T-helper 22 cell (primary cell): ENCODE measurements at regions not wholly inside any gene's neighbourhood (a gene's known extent, or its start where the extent isn't known, plus 50 kb on each side); places are given as distances from the start of the nearest gene placed in this dataset.

Experiments used
- DNase-seq: peaks from one replicate; pipeline ENCODE4 v3.0.0-alpha.2; 2020; ENCODE audit warnings: low read depth

DNA sequence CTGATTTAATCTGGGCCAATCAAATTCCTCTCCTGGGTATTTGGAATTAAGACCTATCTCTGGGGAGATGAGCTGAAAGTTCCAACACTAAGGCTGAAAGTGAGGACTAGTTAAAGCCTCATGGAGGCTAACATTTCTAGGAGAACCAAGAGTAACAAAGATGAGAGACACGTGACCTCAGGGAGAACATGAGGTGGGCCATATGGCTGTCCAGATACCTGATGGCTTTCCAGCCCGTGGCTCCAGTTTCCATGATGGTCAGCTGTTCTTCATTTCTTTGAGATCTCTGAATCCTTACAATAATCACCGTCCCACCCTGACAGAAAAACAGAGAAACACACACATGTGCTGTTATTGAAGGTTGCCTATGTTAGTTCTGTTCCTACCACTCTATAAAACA is 66.1 kb downstream of the LEPR start:
- no peak for DNase-seq

DNA sequence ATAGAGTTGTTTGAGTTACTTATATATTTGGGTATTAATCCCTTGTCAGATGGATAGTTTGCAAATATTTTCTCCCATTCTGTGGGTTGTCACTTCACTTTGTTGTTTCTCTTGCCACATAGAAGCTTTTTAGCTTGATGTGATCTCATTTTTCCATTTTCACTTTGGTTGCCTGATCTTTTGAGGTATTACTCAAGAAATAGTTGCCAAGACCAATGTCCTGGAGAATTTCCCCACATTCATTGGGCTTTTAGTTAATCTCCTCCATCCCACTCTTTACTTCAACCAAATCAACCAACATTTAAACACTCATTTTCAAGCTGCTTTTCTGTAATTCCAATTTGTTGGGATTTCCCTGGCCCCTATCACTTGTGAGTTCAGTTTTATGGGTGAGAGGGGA is 69.0 kb downstream of the LEPR start:
- DNase-seq, result no peak

DNA sequence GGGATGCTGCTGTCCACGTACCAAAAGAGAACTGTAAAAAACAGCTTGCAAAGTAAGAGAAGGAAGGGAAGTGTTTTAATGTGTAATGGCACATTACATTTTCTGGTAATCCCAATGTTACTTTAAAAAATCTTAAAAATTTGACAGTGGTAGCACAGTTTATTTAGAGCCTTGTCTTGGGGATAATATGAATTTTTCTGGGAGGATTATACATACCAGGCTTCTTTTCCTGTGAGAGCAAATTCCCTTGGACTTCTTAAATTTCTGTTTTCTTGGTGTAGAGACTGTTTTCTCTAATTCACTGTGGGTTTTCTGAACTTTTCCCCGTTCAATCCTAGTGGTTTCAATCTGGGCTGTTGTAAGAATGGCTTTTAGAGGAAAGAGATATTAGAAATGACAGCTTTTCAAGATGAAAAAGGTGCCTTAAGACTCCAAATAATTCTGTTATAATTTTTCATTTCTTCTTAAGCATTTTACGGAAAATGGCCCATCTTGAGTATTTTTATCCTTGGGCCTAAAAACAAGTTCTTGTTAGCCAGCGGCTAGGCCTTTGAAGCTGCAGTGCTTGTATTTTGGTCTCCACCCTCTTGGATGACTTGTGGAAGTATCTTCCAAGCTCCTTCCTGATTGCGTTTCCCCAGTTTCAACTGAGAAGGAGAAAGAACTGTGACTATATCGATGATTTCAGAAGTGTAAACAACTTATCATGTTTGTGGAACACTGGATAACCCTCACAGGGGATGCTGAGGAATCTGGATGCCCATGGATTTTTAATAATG is 70.0 kb downstream of the LEPR start:
- DNase-seq, result no peak

DNA sequence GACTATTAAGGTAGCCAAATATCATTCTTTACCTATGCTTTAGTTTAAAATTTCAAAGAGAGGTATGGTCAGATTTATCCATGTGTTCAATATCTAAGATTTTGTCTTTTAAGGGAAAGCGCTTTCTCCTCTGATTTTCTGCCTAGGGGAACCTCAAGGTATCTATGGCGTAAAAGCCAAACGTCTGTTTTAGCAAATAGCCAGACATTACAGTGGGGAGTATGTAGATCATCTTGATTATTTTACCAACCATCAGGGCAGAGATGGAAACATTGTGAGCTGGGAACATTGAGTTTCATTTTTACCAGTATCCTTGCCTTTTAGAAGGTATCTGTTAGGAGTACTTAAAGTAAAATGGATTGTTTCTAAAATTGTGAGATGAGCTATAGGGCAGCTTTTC is 71.0 kb downstream of the LEPR start:
- DNase-seq, result no peak

DNA sequence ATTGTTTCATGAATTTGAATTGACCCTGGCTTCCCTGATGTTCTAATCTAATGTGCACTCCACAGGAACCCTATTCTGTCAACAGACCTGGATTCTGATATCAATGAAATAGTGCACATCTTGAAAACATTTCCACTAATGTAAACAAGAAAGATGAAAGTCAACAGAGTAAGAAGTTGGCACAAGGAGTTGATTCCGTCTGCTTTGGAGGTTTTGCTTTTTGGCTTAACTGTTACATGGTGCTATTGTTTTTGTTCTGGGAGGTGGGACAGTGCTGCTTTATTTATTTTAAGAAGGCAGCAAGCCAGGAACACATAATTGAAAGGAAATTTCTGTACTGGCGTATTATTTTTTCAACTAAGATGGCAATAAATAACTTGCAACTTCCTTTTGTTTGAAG is 73.3 kb downstream of the LEPR start:
- no peak for DNase-seq

DNA sequence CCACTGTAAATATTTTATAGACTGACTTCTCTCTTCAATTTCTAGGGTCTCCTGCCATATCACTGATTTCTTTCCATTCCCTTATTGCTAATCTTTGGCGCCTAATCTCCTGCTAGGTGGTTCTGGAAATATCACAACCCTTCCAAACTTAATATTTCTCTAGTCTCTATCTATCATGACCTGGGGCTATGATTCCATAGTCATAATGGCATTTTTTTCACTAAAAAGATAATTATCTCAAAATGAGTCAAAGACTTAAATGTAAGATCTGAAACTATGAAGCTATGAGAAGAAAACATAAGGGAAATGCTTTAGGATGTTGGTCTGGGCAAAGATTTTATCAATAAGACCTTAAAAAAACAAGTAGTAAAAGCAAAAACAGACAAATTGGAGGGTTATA is 74.2 kb downstream of the LEPR start:
- no peak for DNase-seq

DNA sequence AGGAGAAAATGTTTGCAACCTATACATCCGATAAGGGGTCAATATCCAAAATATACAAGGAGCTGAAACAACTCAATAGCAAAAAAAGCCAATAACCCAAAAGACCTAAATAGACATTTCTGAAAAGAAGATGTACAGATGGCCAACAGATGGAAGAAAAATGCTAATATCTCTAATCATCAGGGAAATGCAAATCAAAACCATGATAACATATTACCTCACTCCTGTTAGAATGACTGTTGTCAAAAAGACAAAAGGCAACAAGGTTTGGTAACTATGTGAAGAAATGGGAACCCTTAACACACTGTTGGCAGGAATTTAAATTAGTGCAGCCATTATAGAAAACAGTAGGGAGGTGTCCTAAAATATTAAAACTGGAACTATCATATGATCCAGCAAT is 74.7 kb downstream of the LEPR start:
- DNase-seq, result no peak

DNA sequence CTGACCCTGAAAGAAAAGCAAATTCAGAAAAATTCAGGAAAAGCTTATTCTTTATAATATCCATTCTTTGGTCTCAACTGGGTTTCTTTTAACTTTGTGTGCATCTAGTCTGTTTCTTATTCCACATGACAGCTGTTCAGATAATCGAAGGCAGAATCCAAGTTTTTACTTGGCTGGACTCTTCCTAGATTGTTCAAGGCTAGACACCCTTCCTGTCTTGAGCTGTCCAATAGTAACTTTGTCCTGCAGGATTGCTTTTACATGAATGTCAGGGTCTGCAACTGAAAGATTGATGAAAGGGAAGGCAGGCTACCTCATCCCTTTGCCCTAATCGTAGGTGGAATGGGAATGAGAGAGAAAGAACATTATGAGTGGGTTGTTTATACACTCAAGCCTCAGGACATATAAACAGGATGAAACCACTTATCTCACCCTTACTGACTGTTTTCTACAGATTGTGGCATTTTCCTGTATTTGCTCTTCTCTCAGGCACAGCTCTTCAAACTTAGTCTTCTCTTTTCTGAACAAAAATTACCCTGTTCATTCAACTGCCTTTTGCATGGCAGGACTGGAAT is 76.9 kb downstream of the LEPR start:
- no peak for DNase-seq

DNA sequence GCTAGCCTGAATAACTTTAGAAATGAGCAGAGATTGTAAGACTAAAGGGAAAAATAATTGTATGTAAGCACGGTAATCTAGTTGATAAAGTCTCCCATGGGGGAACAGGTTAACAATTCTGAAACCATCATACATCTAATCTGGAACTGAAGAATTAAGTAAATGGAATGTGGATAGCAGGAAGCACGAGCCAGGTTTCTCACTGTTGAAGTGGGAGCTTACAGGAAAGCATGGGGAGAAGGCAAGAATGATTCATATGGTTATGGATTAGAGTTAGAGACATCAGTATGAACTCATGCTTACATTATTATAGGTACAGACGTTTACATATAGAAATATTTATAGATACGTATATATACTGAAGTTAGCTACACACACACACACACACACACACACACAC is 83.0 kb downstream of the LEPR start:
- no peak for DNase-seq

DNA sequence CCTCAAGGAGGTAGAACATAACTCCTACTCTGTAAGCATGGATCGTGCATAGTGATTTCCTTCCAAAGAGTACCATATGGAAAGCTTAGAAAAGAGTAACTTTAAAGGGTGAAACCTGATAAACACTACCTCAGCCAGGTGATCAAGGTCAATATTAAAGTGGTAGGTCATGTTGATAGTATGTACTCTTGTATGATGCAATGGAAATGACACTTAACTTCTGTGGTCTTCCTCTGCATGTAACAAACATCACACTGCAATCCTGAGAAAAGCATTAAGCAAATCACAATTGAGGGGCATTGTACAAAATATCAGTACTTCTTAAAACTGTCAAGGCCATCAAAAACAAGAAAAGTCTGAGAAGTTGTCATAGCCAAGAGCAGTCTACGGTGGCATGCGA is 83.8 kb downstream of the LEPR start:
- DNase-seq, result no peak

DNA sequence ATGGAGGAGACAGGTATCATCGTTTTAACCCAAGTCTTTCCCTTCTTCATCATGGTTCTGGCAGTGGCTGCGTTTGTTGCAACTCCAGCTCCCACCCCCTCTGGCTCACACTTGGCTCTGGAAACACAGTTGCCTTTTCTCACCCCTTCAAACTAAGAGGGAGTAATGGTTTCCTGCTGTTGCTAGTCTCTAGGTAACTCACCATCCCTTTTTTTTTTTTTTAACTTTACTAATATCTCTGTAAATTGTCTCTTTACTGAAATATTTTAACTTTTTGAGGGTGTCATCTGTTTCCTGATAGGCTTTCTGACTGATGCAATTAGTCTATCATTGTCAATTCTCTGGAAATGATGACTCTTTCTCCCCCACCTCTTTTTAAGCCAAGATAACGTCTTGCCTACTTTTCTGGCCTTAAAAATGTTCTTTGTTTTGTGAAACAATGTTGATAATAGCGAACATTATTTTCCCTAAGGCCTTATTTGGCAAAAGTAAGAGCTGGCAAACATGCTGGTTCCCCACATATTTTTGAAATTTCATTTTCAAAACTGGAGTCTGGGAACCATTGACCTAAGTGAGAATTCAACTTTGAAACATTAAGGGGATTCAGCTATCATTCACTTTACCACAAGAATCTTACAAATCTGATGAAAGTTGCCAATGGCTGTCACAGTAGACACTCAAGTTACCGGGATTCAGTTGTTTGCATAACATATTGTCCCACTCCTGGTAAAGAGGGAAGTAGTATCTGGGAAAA is 85.3 kb downstream of the LEPR start:
- no peak for DNase-seq

DNA sequence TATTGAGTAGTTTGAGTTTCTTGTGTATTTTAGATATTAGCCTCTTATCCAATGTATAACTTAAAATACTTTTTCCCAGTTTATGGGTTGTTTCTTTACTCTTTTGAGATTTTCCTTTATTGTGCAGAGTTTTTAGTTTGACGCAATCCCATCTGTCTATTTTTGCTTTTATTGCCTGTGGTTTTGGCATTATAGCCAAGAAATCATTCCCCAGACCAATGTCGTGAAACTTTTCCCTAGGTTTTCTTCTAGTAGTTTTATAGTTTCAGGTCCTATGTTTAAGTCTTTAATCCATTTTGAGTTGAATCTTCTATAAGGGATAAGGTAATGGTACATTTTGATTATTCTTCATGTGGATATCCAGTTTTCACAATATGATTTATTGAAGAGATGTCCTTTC is 87.6 kb downstream of the LEPR start:
- no peak for DNase-seq

DNA sequence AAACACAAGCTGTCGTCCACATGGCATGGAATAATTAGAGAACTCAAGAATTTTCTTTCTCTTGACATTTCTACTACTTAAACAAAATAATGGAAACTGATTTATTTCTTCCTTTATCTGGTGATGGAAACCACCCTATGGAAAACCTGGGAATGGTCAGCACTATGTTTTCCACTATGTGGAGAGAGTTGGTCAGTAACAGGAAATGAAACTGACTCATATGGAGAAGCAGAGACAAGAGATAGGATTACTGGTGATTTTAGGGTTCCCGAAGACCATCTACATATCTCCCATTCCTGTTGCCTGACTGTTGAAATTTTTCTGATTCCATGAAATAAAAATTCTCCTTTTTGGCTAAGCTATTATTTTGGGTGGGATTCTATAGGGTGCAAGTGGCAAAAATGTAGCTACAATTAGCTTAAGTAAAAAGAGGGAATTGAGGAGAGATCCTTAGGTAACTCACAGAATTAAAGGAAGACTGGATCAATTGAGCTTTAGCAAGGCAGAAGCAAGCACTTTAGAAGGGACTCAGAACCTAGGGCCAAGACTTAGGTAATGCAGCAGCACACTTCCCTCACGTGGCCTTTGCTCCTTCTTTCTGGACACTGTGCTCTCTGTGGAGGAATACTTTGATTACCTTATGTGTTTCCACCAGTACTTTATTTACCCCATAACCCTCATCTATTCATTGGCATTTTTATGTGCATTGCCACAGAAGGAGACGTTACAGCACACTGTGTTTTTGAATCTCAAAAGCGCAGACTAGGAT is 89.6 kb downstream of the LEPR start:
- DNase-seq, result no peak

DNA sequence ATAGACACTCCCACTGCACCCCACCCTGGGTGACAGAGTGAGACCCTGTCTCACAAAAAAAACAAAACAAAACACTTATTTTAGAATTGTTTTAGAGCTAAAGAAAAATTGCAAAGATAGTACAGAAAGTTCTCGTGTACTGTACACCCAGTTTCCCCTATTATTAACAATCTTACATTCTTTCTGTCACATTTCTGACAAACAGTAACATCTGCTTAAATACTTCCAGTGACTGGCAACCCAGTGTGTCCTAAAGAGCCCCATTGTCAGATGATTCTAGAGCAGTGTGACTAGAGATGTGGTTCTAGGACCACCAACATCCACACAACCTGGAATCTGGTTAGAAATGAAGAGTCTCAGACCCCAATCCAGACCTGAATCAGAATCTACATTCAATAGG is 90.5 kb downstream of the LEPR start:
- no peak for DNase-seq

DNA sequence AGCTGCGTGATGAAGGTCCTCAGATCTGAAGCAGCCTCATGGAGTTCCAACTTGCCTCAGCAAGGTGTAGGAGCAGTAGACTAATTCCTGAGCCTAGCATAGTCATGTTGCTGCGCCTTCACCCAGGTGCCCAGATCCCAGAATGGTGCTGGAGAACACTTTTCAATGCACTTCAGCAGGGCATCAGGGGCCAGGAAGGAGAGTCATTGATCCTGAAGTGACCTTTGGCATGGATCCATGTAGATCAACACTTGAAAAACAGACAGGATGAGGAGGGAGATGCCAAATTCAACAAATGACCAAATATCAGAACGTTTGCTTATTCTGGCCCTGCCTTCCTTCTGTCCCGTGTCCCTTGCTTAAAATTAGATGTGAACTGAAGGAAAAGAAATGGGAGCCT is 91.9 kb downstream of the LEPR start:
- DNase-seq, result no peak

DNA sequence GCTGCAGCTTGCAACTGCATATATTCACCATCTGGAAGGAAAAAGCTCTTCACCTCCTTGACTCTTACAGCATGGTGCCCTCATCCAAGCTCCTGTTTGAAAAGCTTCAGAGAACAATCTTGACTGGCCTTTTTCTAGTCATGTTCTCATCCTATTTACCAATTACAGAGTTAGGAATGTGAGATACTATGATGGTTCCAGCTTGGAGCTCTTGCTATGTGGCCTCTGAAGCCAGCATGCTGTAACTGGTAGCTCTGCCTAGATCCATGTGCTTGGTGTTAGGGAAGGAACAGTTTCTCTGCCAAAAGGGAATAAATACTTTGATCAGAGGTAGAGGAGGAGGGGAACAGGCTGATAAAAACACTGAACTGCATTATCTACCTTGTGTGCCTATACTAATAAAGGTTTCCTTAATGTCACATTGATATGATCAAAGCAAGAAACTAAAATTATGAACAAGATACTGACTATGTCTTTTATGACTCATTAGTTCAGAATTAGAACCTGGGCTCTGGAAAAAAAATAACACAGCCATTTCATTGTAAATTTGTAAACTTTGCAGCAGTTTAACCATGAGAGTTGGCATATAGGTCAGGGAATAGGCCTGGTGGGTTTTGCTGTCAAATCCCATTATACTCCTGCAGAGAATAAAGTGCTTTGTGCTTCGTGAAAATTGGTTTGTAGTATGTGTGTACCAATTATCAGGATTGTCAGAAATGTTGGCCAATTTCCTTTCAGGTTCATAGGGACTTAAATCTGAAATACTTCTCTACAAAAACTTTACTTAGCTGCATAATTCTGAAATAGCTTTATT is 92.7 kb downstream of the LEPR start:
- no peak for DNase-seq

DNA sequence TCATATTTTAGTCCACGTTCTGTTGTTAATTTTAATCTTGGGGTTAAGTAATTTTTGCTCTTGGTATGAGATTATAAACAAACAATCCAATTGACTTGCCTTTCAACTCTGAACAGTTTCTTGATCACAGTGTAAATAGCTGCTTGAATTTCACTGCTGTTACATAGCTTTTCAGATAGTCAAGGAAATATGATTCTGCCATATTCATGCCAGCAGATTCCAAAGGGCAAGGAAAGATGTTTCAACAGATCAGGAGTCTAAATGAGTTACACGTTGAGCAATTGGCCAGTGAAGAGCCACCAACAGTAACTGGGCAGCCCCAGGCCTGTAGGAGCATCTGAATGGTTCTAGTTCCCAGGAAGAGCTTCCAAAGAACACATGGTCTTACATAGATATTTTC is 93.6 kb downstream of the LEPR start:
- no peak for DNase-seq

DNA sequence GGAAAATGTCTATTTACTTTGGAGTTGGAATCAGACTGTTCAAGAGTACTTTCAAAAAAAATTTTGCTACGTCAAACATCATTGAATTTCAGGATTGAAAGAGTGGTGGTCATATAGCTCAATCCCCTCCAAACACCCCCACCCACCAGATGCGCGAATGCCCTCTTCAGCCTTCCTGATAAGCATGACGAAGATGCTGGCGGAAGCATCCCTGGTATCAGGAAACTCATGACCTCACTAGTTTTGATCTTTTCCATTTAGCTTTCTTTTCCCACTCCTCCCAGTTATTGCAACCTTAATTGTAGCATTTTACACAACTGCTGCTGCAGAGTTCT is 104.4 kb downstream of the LEPR start:
- DNase-seq, result no peak

DNA sequence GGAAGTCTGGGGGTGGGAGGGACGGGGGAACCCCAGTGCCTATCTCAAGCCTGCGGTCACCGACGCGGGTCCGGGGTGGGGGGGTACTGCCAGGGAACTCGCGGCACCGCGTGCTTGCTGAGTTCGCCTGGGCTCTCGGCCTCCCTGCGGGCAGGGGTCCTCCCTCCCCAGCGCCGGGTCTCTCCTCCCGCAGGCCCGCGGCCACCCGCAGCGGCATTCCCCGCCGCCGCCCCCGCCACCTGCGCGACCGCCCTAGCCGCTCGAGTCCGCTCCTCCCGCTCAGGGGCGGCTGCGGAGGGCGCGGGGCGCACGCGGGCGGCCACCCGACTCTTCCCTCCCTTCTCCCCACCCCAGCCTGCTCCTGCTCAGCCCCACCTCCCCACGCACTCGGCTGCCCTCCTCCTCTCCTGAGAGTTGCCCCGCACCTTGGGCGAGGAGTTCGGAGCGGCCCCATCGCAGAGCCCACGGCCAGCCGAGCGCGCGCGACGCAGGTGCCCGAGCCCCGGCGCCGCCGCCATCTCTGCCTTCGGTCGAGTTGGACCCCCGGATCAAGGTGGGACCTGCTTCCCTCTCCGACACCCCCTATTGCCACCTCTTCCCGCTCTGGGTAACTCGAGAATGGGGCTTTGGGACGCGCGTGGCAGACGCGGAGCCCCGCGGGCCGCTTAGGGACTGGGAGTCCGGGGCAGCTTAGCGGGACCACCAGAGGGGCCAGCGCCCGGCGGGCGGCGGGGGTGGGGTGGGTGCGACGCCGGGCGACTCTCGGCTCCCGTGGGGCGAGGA is 105.0 kb downstream of the LEPR start:
- no peak for DNase-seq

DNA sequence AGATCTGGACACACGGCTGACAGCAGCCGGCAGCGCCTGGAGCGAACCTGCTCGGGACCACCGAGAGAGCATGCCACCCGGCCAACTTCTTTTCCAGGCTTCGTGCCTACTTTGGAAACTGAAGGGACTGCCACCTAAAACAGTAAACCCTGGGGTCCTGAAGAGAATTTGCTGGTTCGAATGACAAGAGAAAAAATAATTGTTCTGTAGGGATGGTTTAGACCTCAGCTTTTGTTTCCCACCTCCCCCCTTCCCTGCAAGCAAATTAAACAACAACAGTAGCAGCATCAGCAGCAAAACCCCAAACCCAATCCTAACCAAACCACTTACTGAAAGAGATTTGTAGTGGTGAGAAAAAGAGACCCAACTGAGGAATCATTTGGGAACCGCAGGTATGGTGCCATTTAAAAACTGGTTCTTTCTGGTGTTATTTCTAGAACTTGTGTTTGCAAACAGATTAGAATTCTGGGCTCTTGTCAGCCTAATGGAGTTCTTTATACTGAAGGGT is 105.6 kb downstream of the LEPR start:
- no peak for DNase-seq

DNA sequence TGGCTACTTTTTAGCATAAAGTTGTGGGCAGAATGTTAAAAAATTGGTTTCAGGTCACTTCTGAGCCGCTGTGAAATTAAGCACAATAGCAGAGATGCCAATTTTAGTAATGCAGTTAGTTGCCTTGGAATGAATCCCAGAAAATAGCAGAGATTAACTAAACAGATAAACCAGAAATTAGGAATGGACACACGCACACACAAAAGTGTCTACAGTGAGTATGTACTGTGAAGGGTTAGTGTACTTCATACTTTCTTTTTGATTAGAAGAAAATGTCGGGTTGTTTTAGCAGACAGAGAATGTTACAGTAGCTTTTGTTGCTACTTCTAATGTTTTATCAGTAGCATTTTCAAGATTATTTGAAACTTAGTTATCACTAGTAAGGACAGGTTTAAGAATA is 106.7 kb downstream of the LEPR start:
- no peak for DNase-seq
